Suprapubic skin (tissue), 4 donors: ENCODE measurements at regions not wholly inside any gene's neighbourhood (a gene's known extent, or its start where the extent isn't known, plus 50 kb on each side); places are given as distances from the start of the nearest gene placed in this dataset.
A peak's percentile ranks its signal among the peaks of the same experiment; 100 is the strongest.

Experiments
- DNase-seq, 2 donors: peaks; one replicate each; pipeline ENCODE4 v3.0.0-alpha.2; 2019; ENCODE audit warnings: low spot score in 2 of 2
- H3K27ac ChIP-seq: fragments of 200-600 bp; sonication (generic); one replicate; pipeline ENCODE4 v1.5.1; 2019
- H3K27me3 ChIP-seq: fragments of 200-600 bp; sonication (generic); one replicate; pipeline ENCODE4 v1.5.1; 2019
- H3K36me3 ChIP-seq: fragments of 200-600 bp; sonication (generic); one replicate; pipeline ENCODE4 v1.5.1; 2019
- H3K4me1 ChIP-seq: fragments of 200-600 bp; sonication (generic); one replicate; pipeline ENCODE4 v1.5.1; 2019
- H3K4me3 ChIP-seq: fragments of 200-600 bp; sonication (generic); one replicate; pipeline ENCODE4 v1.5.1; 2019; ENCODE audit warnings: mild to moderate bottlenecking
- H3K9me3 ChIP-seq: fragments of 200-600 bp; sonication (generic); one replicate; pipeline ENCODE4 v1.5.1; 2019
- EP300 ChIP-seq: sonication (generic); formaldehyde crosslinking; IDR thresholded peaks from one replicate; pipeline ENCODE4 v1.6.1; 2017; ENCODE audit warnings: antibody characterized with exemption
- POLR2A ChIP-seq, 2 donors: fragments of 450-650 bp; IDR thresholded peaks; one replicate each; pipeline ENCODE4 v1.6.1; 2017; ENCODE audit warnings: antibody characterized with exemption in 2 of 2, mild to moderate bottlenecking in 2 of 2, moderate library complexity in 2 of 2
- POLR2AphosphoS5 ChIP-seq, 3 donors: sonication (generic); formaldehyde crosslinking; IDR thresholded peaks; one replicate each; pipeline ENCODE4 v1.6.1; 2017; ENCODE audit warnings: antibody characterized with exemption in 3 of 3
- WGBS: methylation state at CpG from one replicate; pipeline ENCODE4 v1.1.5; 2018; 5-methylcytosine and 5-hydroxymethylcytosine counted together
- TF ChIP-seq, protein P1 (sequence below), 2 donors: fragments of 200-600 bp in 1 of 2; fragments of 450-650 bp in 1 of 2; sonication (generic) in 1 of 2; IDR thresholded peaks; one replicate each; pipeline ENCODE4 v1.5.1; 2016 to 2019; ENCODE audit warnings: antibody characterized with exemption in 2 of 2, mild to moderate bottlenecking in 1 of 2, moderate library complexity in 1 of 2

- Histone ChIP-seq H3K4me1 (peaks cover 21% of the 10 kb centered on the region), H3K36me3 (no peaks in the 10 kb centered on the region), H3K27ac (no peak overlapping the region), H3K27me3 (no peaks in the 10 kb centered on the region), H3K9me3 (no peaks in the 10 kb centered on the region), H3K4me3 (no peak overlapping the region)
- TF ChIP-seq EP300 (no peak), POLR2A (IDR thresholded peaks at IDR 0.05) (no peak), POLR2AphosphoS5 (IDR thresholded peaks at IDR 0.05) (no peak)
- TF ChIP-seq, protein P1, sequence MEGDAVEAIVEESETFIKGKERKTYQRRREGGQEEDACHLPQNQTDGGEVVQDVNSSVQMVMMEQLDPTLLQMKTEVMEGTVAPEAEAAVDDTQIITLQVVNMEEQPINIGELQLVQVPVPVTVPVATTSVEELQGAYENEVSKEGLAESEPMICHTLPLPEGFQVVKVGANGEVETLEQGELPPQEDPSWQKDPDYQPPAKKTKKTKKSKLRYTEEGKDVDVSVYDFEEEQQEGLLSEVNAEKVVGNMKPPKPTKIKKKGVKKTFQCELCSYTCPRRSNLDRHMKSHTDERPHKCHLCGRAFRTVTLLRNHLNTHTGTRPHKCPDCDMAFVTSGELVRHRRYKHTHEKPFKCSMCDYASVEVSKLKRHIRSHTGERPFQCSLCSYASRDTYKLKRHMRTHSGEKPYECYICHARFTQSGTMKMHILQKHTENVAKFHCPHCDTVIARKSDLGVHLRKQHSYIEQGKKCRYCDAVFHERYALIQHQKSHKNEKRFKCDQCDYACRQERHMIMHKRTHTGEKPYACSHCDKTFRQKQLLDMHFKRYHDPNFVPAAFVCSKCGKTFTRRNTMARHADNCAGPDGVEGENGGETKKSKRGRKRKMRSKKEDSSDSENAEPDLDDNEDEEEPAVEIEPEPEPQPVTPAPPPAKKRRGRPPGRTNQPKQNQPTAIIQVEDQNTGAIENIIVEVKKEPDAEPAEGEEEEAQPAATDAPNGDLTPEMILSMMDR (IDR thresholded peaks at IDR 0.05), result no peak
- DNase-seq, result no peak
- 82% methylated on average over 4 of the region's 4 CpGs for WGBS
These were observed 139.7 kb upstream of the SMAD3 start for GRCh38 chr15:66925721-66926120.

DNA sequence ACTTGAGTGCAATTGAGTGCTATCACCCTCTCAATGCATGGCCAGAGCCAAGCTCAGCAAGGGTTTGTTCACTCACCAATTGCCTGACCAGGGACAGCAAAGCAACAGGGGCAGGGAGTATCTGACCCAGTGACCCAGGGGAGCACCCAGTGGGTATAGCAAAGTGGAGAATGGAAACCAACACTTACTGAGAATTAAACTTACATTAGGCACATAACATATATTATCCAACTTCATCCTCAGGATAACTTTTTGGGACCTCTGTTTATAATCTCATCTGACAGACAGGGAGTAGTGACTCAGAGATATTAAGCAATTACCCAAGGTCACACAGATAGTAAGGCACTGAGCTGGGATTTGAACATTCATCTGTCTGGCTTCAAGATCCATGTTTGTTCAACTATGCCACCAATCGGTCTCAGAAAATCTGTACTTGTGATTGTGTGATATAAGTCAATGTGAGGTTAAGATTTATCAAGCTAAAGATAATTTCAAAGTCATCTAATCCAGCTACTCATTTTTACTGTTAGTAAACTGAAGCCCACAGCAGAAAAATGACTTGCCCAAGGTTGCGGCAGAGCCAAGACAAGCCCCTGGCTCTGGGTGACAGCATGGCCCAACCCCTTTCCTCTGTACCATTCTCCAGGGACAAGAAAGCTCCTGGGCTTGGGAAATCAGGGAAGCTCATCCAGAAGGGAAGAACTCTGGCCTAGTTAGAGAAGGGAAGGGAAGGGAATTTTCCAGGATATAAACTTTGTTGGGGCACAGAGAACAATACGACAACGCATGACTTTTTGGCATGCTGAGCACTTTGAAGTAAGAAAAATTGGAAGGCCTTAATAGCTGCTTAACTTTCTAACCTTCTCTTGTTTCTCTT, 138.0 kb upstream of the SMAD3 start:
- WGBS, result 41% methylated on average over 4 of the region's 4 CpGs
- Histone ChIP-seq H3K9me3 (no peaks in the 10 kb centered on the region), H3K4me3 (no peak overlapping the region), H3K27me3 (no peaks in the 10 kb centered on the region), H3K27ac (no peak overlapping the region), H3K4me1 (peaks cover 20% of the 10 kb centered on the region), H3K36me3 (no peaks in the 10 kb centered on the region)
- DNase-seq, result peak in 1 of 2 donors; percentile 66
- no peak for TF ChIP-seq POLR2AphosphoS5 (IDR thresholded peaks at IDR 0.05)

DNA sequence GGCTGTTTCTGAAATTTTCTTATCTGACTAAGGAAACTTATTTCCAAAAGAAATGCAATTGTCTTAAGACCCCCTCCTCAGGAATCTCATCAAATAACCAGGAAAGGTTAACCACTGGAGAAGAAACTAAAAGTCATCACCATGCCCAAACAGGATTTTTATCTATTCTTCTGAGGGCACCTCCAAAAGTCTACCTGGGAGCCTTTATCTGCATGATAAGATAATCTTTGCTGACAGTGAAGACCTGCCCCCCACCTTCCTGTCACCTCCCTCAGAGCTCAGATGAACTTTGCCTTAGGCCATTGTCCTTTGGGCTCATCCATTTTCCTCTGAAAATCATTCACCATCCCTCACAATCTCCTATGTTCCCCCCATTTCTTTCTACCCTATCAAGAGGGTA, 137.3 kb upstream of the SMAD3 start:
- no peak overlapping the region for H3K4me3 ChIP-seq
- TF ChIP-seq POLR2AphosphoS5 (IDR thresholded peaks at IDR 0.05), result no peak
- TF ChIP-seq EP300, result no peak
- TF ChIP-seq POLR2A (IDR thresholded peaks at IDR 0.05), result no peak
- TF ChIP-seq, protein P1 (IDR thresholded peaks at IDR 0.05), result no peak
- no peaks in the 10 kb centered on the region for H3K9me3 ChIP-seq
- H3K4me1 ChIP-seq, result peaks cover 22% of the 10 kb centered on the region
- no peaks in the 10 kb centered on the region for H3K27me3 ChIP-seq
- no peak overlapping the region for H3K27ac ChIP-seq
- no peak for DNase-seq
- H3K36me3 ChIP-seq, result no peaks in the 10 kb centered on the region

DNA sequence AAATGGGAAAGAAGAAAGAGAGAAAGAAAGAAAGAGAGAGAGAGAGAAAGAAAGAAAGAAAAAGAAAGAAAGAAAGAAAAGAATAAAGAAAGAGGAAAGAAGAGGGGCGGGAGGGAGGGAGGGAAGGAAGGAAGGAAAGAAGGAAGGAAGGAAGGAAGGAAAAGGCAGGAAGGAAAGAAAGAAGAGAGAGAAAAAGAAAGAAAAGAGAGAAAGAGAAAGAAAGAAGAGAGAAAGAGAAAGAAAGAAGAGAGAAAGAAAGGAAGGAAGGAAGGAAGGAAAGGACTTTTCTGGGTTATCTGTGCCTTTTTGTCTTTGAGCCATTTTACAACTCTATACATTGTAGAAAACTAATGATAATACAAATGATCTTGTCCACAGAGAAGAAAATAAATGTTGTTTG, 136.6 kb upstream of the SMAD3 start:
- Histone ChIP-seq H3K4me3 (no peak overlapping the region), H3K36me3 (no peaks in the 10 kb centered on the region), H3K27ac (no peak overlapping the region), H3K4me1 (peaks cover 22% of the 10 kb centered on the region), H3K9me3 (no peaks in the 10 kb centered on the region), H3K27me3 (no peaks in the 10 kb centered on the region)
- TF ChIP-seq, protein P1 (IDR thresholded peaks at IDR 0.05), result no peak
- TF ChIP-seq EP300, result no peak
- WGBS, result 100% methylated on average over 1 of the region's 1 CpG
- DNase-seq, result no peak

DNA sequence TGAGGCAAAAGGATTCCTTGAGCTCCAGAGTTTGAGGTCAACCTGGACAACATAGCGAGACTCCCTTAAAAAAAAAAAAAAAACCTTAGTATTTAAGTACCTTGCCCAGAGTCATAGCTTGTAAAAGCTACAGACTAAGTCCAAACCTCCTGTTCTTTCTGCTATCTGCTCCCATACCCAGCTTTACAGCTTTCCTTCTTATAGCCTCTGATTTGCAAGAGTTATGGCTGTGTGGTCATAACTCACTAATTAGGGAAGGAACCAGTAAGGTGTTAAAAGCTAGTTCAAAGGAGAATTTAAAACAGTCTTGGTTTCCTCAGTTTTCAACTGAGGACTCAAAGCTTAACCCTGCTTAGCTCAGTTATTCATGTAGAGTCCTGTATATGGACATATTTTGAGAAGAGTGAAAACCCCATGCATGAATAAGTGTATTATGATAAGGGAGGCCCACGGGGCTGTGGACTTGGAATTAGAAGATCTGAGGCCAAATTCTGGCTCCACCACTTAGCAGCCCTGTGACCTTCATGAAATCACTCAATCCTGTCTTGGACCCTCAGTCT, 135.5 kb upstream of the SMAD3 start:
- peaks cover 22% of the 10 kb centered on the region for H3K4me1 ChIP-seq

More for the DNA sequence above, 135.5 kb upstream of the SMAD3 start:
- WGBS, result 97% methylated on average over 2 of the region's 2 CpGs
- no peak overlapping the region for H3K27ac ChIP-seq
- TF ChIP-seq POLR2A (IDR thresholded peaks at IDR 0.05) (no peak), POLR2AphosphoS5 (IDR thresholded peaks at IDR 0.05) (no peak), EP300 (no peak)
- TF ChIP-seq, protein P1 (IDR thresholded peaks at IDR 0.05), result no peak
- no peaks in the 10 kb centered on the region for H3K27me3 ChIP-seq
- no peaks in the 10 kb centered on the region for H3K9me3 ChIP-seq
- no peaks in the 10 kb centered on the region for H3K36me3 ChIP-seq
- peak in 1 of 2 donors; percentile 23 for DNase-seq
- no peak overlapping the region for H3K4me3 ChIP-seq
